Activated naive CD8-positive, alpha-beta T cell treated with anti-CD3 and anti-CD28 coated beads, Interleukin-2, amount 50 U/mL, for 24 hours (primary cell): ENCODE measurements at regions not wholly inside any gene's neighbourhood (a gene's known extent, or its start where the extent isn't known, plus 50 kb on each side); places are given as distances from the start of the nearest gene placed in this dataset.

ENCODE experiments used
- ATAC-seq: fragments of 150-1000 bp; cut with Tn5 transposase; one replicate; pipeline ENCODE4 v1.10.0; 2021
- DNase-seq: peaks from one replicate; pipeline ENCODE4 v3.0.0; 2021
- H3K27ac Mint-ChIP-seq: one replicate; pipeline ENCODE4 v1.8.0; 2021; ENCODE audit warnings: mild to moderate bottlenecking, mixed read lengths
- H3K27me3 Mint-ChIP-seq: one replicate; pipeline ENCODE4 v1.8.0; 2021; ENCODE audit warnings: mixed read lengths
- H3K36me3 Mint-ChIP-seq: one replicate; pipeline ENCODE4 v1.8.0; 2021; ENCODE audit warnings: low read depth, mixed read lengths
- H3K4me1 Mint-ChIP-seq: one replicate; pipeline ENCODE4 v1.8.0; 2021; ENCODE audit warnings: mixed read lengths
- H3K4me3 Mint-ChIP-seq: one replicate; pipeline ENCODE4 v1.8.0; 2021; ENCODE audit warnings: mild to moderate bottlenecking, moderate library complexity, mixed read lengths
- H3K9me3 Mint-ChIP-seq: one replicate; pipeline ENCODE4 v1.8.0; 2021; ENCODE audit warnings: mixed read lengths

DNA sequence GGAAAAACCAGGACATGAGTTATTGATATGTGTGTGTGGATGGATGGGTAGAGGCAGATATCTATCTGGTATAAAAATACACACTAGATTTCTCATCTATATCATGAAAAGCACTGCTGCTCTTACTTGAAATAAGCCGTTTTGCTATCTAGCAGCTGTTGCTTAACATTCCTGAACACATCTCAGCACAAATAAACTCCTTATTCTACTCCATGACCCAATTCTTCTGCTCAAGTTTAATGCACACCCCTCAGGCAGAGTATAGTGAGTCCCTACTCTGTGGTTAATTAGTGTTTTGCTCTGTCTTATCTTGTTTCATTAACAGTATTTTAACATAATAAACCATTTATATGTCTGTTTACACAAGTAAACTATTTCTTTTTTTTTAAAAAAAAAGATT is 134.2 kb downstream of the CBLN2 start:
- Mint-ChIP-seq H3K4me1 (no peaks in the 10 kb centered on the region), H3K27me3 (peaks cover 1% of the 10 kb centered on the region), H3K4me3 (no peak overlapping the region), H3K9me3 (peaks cover 10% of the 10 kb centered on the region), H3K27ac (no peak overlapping the region), H3K36me3 (no peaks in the 10 kb centered on the region)
- no peak for DNase-seq
- no peak for ATAC-seq

DNA sequence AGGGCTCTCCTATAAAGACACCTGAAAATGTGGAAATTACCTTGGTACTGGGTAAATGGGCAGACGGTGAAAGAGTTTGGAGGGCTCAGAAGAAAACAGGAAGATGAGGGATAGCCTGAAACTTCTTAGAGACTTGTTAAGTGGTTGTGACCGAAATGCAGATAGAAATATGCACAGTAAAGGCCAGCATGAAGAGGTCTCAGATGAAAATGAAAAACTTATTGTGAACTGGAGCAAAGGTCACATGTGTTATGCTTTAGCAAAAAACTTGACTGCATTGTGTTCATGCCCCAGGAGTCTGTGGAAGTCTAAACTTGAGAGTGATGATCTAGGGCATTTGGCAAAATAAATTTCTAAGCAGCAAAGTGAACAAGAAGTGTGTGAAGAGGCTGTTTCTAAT is 137.1 kb downstream of the CBLN2 start:
- Mint-ChIP-seq H3K4me3 (no peak overlapping the region), H3K27ac (no peak overlapping the region), H3K4me1 (no peaks in the 10 kb centered on the region), H3K9me3 (peaks cover 10% of the 10 kb centered on the region), H3K27me3 (peaks cover 1% of the 10 kb centered on the region), H3K36me3 (no peaks in the 10 kb centered on the region)
- DNase-seq = no peak
- no peak for ATAC-seq

DNA sequence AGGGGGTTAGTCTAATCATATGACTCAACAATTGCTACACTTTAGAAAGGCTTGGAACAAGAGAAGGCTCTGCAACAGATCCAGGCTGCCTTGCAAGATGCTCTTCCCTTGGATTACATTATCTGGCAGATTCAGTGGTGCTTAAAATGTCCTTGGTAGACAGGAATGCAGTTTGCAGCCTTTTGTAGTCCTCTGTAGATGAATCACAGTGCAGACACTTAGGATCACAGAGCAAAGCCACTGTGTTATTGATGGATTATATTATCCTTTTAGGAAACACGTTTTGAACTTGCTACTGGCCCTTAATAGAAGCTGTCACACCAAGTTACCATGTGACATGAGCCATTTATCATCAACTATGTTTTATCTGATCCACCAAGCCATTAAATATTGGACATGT is 152.2 kb downstream of the CBLN2 start:
- ATAC-seq (no peak), DNase-seq (no peak)
- Mint-ChIP-seq H3K36me3 (no peaks in the 10 kb centered on the region), H3K4me3 (no peak overlapping the region), H3K9me3 (peaks cover 14% of the 10 kb centered on the region), H3K27me3 (no peaks in the 10 kb centered on the region), H3K27ac (no peak overlapping the region), H3K4me1 (no peaks in the 10 kb centered on the region)

DNA sequence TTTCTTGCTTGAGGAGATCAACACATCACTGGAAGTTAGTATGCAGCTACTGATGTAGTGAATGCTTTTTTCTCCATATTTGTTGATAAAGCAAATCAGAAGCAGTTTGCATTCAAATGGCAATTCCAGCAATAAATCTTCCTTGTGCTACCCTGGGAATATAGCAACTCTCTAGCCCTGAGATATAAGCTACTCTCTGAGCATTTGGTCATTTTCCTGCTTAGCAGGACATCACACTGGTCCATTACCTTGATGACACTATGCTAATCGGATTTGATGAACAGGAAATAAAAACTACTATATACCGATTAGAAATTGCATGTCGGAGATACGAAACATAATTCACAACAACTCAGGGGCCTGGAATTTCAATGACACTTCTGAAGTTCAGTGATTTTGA is 152.7 kb downstream of the CBLN2 start:
- ATAC-seq (no peak), DNase-seq (no peak)
- no peak overlapping the region for H3K27ac Mint-ChIP-seq
- H3K4me3 Mint-ChIP-seq = no peak overlapping the region
- H3K9me3 Mint-ChIP-seq = peaks cover 14% of the 10 kb centered on the region
- no peaks in the 10 kb centered on the region for H3K4me1 Mint-ChIP-seq
- no peaks in the 10 kb centered on the region for H3K27me3 Mint-ChIP-seq
- H3K36me3 Mint-ChIP-seq = no peaks in the 10 kb centered on the region

DNA sequence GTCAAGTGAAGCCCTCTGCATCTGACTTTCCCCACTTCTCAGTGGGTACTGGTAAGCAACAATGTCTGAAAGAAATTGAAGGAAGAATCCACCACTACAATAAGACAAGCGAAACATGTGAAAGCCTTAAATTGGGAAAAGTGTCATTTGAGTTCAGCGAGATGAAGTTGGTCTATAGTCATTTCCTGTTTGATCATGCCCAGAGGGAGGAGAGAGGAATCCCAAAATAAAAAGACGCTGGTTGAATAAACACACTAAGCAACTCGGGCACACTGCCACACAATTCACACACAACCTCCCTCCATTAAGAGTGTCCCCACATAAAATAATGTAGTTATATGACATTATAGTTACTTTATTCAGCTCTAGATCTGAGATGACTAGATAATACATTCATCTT is 166.1 kb downstream of the CBLN2 start:
- no peak for ATAC-seq
- H3K9me3 Mint-ChIP-seq = peaks cover 5% of the 10 kb centered on the region
- no peak overlapping the region for H3K27ac Mint-ChIP-seq
- H3K4me1 Mint-ChIP-seq = no peaks in the 10 kb centered on the region
- no peaks in the 10 kb centered on the region for H3K27me3 Mint-ChIP-seq
- DNase-seq = no peak
- no peak overlapping the region for H3K4me3 Mint-ChIP-seq
- H3K36me3 Mint-ChIP-seq = no peaks in the 10 kb centered on the region

DNA sequence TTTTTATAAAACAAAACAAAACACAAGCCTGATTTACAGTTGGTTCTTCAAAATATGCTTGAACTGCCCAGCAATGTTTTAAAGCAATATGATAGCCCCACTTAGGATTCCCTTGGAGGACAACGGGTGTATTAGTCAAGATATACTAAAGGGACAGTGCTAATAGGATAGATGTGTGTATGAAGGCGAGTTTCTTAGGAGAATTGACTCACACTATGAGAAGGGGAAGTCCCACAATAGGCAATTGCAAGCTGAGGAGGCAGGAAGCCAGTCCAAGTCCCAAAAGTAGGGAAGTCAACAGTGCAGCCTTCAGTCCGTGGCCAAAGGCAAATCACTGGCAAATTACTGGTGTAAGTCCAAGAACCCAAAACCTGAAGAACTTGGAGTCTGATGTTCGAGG is 167.9 kb downstream of the CBLN2 start:
- H3K4me3 Mint-ChIP-seq = no peak overlapping the region
- ATAC-seq (no peak), DNase-seq (no peak)
- no peaks in the 10 kb centered on the region for H3K27me3 Mint-ChIP-seq
- H3K4me1 Mint-ChIP-seq = no peaks in the 10 kb centered on the region
- no peak overlapping the region for H3K27ac Mint-ChIP-seq
- no peaks in the 10 kb centered on the region for H3K36me3 Mint-ChIP-seq
- peaks cover 10% of the 10 kb centered on the region for H3K9me3 Mint-ChIP-seq

DNA sequence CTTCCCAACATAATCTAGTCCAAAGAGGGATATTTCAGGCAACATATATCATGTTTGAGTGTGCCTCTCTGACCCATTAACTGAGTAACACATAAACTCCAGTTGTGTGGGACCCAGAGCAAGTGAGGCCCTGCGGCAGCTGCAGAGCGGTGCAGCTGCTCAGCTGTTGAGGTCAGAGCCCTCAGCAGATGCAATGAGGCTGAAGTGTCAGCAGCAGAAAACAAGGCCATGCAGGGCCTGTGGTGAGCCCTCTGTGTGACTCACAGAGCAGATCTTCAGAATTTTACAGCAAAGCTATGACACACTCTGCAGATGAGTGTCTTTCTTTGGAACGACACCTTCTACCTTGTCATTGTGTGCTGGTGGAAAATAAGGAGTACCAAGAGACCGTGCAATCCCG is 168.5 kb downstream of the CBLN2 start:
- DNase-seq = no peak
- no peak for ATAC-seq
- H3K9me3 Mint-ChIP-seq = peaks cover 15% of the 10 kb centered on the region
- H3K27ac Mint-ChIP-seq = no peak overlapping the region
- H3K4me1 Mint-ChIP-seq = no peaks in the 10 kb centered on the region
- no peak overlapping the region for H3K4me3 Mint-ChIP-seq
- no peaks in the 10 kb centered on the region for H3K27me3 Mint-ChIP-seq
- no peaks in the 10 kb centered on the region for H3K36me3 Mint-ChIP-seq

DNA sequence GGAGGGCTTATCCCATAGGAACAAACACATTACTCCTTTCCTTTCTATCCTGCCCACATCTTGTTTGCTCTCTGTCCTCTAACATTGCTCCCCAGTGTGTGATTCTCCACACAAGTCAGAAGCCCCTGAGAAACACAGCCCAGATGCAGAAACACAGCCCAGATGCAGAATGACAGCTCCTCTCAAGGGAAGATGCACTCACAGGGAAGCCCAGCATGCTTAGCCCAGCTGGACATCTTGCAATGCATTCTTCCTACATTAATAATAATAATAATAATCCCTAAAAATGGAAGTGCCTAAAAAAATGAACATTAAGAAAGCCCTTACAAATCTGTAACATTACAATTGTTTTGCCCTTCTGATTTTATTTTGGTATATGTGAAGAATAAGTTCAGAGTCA is 172.1 kb downstream of the CBLN2 start:
- no peak for ATAC-seq
- H3K4me3 Mint-ChIP-seq = no peak overlapping the region

DNA sequence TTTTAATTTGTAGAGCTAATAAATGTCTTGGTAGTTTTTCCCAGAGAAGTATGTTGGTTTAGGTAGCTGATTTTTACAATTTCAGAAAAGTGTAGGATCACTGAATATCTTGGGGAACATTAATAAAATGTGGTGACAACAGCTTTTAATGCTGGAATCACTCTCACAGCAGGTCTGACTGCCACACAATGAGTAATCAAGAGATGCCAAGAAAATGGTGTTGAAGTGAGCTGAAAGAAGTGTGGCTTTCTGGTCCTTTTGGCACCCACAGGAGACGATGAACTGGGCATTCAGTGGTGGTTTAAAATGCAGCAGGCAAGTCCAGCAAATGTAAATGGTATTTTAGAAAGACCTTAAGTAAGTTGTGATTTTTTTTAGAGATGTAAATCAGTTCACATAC is 175.8 kb downstream of the CBLN2 start:
- DNase-seq (no peak), ATAC-seq (no peak)
- Mint-ChIP-seq H3K9me3 (peaks cover 10% of the 10 kb centered on the region), H3K27ac (no peak overlapping the region), H3K36me3 (no peaks in the 10 kb centered on the region), H3K4me3 (no peak overlapping the region), H3K4me1 (no peaks in the 10 kb centered on the region), H3K27me3 (no peaks in the 10 kb centered on the region)

More for the DNA sequence above, 172.1 kb downstream of the CBLN2 start:
- peaks cover 10% of the 10 kb centered on the region for H3K9me3 Mint-ChIP-seq
- no peak for DNase-seq
- no peaks in the 10 kb centered on the region for H3K36me3 Mint-ChIP-seq
- no peaks in the 10 kb centered on the region for H3K27me3 Mint-ChIP-seq
- H3K4me1 Mint-ChIP-seq = no peaks in the 10 kb centered on the region
- no peak overlapping the region for H3K27ac Mint-ChIP-seq

DNA sequence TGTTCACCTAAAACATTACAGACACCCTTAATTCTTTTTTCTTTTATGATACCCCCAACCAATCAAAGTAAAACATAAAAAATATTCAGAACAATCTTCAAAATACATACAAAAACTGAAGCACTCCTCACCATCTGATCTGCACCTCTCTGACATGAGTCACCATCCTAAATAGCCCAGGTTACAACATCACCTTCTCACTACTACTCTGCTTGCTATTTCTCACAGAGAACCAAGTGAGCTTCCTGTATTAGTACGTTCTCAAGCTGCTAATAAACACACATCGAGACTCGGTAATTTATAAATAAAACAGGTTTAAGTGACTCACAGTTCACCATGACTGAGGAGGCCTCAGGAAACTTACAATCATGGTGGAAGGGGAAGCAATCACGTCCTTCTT is 183.5 kb downstream of the CBLN2 start:
- no peak overlapping the region for H3K27ac Mint-ChIP-seq
- H3K9me3 Mint-ChIP-seq = peaks cover 17% of the 10 kb centered on the region
- no peaks in the 10 kb centered on the region for H3K27me3 Mint-ChIP-seq
- DNase-seq (no peak), ATAC-seq (no peak)
- H3K4me1 Mint-ChIP-seq = no peaks in the 10 kb centered on the region
- no peaks in the 10 kb centered on the region for H3K36me3 Mint-ChIP-seq
- no peak overlapping the region for H3K4me3 Mint-ChIP-seq

DNA sequence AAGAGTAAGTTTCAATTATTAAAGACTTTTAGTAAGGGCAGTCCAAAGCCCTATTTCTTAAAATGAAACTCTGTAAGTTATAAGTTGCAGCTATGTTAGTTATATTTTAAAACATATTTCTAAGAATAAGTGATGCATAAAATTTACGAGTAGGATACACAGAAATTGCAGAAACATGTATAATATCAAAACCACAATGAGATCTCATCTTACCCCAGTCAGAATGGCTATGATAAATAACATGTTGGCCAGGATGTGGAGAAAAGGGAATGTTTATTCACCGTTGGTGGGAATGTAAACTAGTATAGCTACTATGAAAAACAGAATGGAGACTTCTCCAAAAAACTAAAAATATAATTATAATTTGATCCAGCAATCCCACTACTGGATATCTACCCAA is 201.2 kb downstream of the CBLN2 start:
- Mint-ChIP-seq H3K4me1 (no peaks in the 10 kb centered on the region), H3K4me3 (no peak overlapping the region), H3K27me3 (no peaks in the 10 kb centered on the region), H3K9me3 (peaks cover 6% of the 10 kb centered on the region), H3K27ac (no peak overlapping the region), H3K36me3 (no peaks in the 10 kb centered on the region)
- ATAC-seq (no peak), DNase-seq (no peak)

DNA sequence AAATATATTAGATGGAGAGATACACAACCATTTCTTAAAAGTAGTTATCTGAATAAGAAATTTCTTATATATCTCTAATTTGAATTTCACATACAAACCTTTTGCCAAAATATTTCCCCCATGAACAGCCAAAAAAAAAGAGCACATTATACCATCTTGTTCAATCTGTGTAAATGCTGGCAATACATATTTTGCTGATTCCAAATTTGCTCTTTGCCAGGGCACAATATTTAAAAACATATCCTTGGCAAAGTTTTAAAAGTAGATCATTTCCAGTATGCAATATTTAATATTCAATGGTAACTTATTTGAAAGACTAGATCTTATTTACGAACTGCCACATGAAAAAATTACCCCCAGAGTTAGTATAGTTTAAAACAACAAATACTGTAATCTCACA is 204.2 kb downstream of the CBLN2 start:
- Mint-ChIP-seq H3K4me3 (no peak overlapping the region), H3K27ac (no peak overlapping the region), H3K9me3 (peaks cover 5% of the 10 kb centered on the region), H3K27me3 (no peaks in the 10 kb centered on the region), H3K36me3 (no peaks in the 10 kb centered on the region), H3K4me1 (no peaks in the 10 kb centered on the region)
- ATAC-seq = no peak
- no peak for DNase-seq

DNA sequence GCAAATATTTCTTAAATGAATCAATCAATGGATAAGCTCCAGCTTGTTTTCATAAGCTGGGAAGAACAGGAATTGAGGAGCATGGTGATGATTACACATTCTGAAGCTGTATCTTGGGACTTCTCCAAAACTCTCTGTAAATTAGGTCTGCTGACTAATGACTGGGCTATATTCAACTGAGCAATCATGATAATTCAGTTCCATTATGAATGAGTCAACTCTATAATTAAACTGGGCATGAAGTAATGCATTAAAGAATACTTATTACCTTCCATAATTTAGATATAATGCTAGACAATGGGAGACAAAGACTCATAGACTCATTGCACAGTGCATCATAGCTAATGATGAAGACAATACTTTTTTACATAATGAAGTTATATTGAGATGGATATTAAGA is 207.4 kb downstream of the CBLN2 start:
- no peak for DNase-seq
- Mint-ChIP-seq H3K27ac (no peak overlapping the region), H3K36me3 (no peaks in the 10 kb centered on the region), H3K9me3 (no peaks in the 10 kb centered on the region), H3K27me3 (no peaks in the 10 kb centered on the region), H3K4me1 (no peaks in the 10 kb centered on the region), H3K4me3 (no peak overlapping the region)
- ATAC-seq = no peak

DNA sequence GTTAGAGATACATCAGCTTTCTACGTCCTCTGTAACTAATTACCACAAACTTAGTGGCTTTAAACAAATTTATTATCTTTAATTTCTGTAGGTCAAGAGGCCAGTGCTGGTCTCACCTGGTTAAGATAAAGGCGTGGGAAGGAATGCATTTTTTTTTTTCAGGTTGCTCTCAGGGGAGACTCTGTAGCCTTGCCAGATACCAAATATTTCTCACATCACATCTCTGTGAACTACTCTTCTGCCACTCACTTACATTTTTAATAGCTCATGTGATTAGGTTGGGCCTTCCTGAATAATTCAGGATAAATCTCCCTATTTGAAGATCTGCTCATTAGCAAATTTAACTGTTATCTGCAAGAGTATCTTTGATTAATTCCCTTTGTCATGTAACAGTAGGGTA is 214.6 kb downstream of the CBLN2 start:
- ATAC-seq (no peak), DNase-seq (no peak)
- no peak overlapping the region for H3K27ac Mint-ChIP-seq
- no peaks in the 10 kb centered on the region for H3K4me1 Mint-ChIP-seq
- no peak overlapping the region for H3K4me3 Mint-ChIP-seq
- H3K27me3 Mint-ChIP-seq = no peaks in the 10 kb centered on the region
- H3K9me3 Mint-ChIP-seq = no peaks in the 10 kb centered on the region
- no peaks in the 10 kb centered on the region for H3K36me3 Mint-ChIP-seq

DNA sequence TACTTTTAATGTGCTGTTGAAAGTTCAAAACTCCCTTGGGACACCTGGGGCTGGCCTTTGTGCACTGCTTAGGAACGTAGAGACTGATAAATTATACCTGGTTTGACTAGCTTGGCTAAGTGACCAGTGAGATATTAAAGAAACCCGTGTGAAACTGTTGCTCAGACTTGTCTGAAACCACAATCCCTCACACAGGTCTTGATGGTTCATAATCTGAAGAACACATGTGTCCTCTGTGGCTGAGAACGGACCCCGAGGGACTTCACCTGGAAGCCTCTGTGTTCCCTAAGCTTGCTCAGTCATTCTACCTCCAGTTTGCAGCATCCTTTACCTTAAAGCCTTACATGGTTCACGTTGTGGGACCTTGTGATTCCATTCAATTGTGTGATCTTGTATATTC is 218.8 kb downstream of the CBLN2 start:
- H3K36me3 Mint-ChIP-seq = no peaks in the 10 kb centered on the region
- H3K9me3 Mint-ChIP-seq = peaks cover 5% of the 10 kb centered on the region
- no peak for DNase-seq
- H3K4me1 Mint-ChIP-seq = no peaks in the 10 kb centered on the region
- H3K27me3 Mint-ChIP-seq = no peaks in the 10 kb centered on the region
- H3K4me3 Mint-ChIP-seq = no peak overlapping the region
- no peak overlapping the region for H3K27ac Mint-ChIP-seq
- no peak for ATAC-seq

DNA sequence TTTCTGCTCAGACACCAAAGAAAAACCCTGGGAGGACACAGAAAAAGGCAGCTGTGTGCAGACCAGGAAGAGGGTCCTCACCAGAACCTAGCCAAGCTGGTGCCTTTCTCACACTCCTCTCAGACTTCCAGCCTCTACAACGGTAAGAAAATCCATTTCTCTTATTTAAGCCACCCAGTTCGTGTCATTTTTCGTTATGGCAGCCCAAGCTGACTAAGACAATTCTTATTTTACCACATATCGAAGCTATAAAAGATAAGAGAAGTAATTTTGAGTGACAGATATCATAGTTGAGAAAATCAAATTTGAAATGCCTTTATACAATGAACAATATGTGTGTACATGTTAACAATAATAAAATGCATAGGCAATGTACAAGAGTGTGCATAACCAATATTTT is 219.5 kb downstream of the CBLN2 start:
- Mint-ChIP-seq H3K4me3 (no peak overlapping the region), H3K27ac (no peak overlapping the region), H3K27me3 (no peaks in the 10 kb centered on the region), H3K36me3 (no peaks in the 10 kb centered on the region), H3K4me1 (no peaks in the 10 kb centered on the region), H3K9me3 (peaks cover 5% of the 10 kb centered on the region)
- DNase-seq (no peak), ATAC-seq (no peak)
